WTC11 (cell line): ENCODE measurements at regions not wholly inside any gene's neighbourhood (a gene's known extent, or its start where the extent isn't known, plus 50 kb on each side); places are given as distances from the start of the nearest gene placed in this dataset.

Experiments
- ATAC-seq: fragments of 200-7000 bp; cut with Tn5 transposase; 2 replicates; pipeline ENCODE4 v1.10.0; 2021; ENCODE audit warnings: mild to moderate bottlenecking, moderate library complexity
- CTCF ChIA-PET: fragments of 300-600 bp; sonication (Branson Sonifier 250); formaldehyde crosslinking; loops from one replicate; lab custom pipeline; 2021; ENCODE audit warnings: antibody characterized with exemption; lab: Charles Lee
- POLR2A ChIA-PET: fragments of 350-600 bp; sonication (Branson Sonifier 250); formaldehyde crosslinking; loops from one replicate; lab custom pipeline; 2021; ENCODE audit warnings: antibody characterized with exemption; lab: Charles Lee
- DNase-seq: peaks from one replicate; pipeline ENCODE4 v3.0.0; 2021; ENCODE audit warnings: low spot score
- H3K27ac Mint-ChIP-seq: 2 replicates; pipeline ENCODE4 v1.8.0; 2021; ENCODE audit warnings: mixed read lengths
- H3K27me3 Mint-ChIP-seq: 2 replicates; pipeline ENCODE4 v1.8.0; 2021; ENCODE audit warnings: low read depth, mild to moderate bottlenecking, moderate library complexity, mixed read lengths
- H3K36me3 Mint-ChIP-seq: 2 replicates; pipeline ENCODE4 v1.8.0; 2021; ENCODE audit warnings: mixed read lengths
- H3K4me1 Mint-ChIP-seq: 2 replicates; pipeline ENCODE4 v1.8.0; 2022; ENCODE audit warnings: mixed read lengths
- H3K4me3 Mint-ChIP-seq: 2 replicates; pipeline ENCODE4 v1.8.0; 2021; ENCODE audit warnings: mild to moderate bottlenecking, moderate library complexity, mixed read lengths
- H3K9me3 Mint-ChIP-seq: 2 replicates; pipeline ENCODE4 v1.8.0; 2021; ENCODE audit warnings: mixed read lengths
- FOXK1 ChIP-seq: sonication (generic); formaldehyde crosslinking; IDR thresholded peaks from 2 replicates; pipeline ENCODE4 v1.8.0; 2022; ENCODE audit warnings: mild to moderate bottlenecking, moderate library complexity, missing genetic modification reagents
- MYBL2 ChIP-seq: sonication (generic); formaldehyde crosslinking; IDR thresholded peaks from 2 replicates; pipeline ENCODE4 v1.8.1; 2023; ENCODE audit warnings: mild to moderate bottlenecking, moderate library complexity, missing genetic modification reagents
- NR1H2 ChIP-seq: sonication (generic); formaldehyde crosslinking; IDR thresholded peaks from 2 replicates; pipeline ENCODE4 v1.9.0; 2021; ENCODE audit warnings: mild to moderate bottlenecking, moderate library complexity, missing genetic modification reagents
- PRRX2 ChIP-seq: fragments of 250-450 bp; sonication (Bioruptor Pico); IDR thresholded peaks from 2 replicates; pipeline ENCODE4 v1.8.0; 2021; ENCODE audit warnings: mild to moderate bottlenecking
- TCF7 ChIP-seq: sonication (generic); formaldehyde crosslinking; IDR thresholded peaks from 2 replicates; pipeline ENCODE4 v1.8.0; 2022; ENCODE audit warnings: mild to moderate bottlenecking, low read depth, missing genetic modification reagents, moderate library complexity
- TP53 ChIP-seq: sonication (generic); formaldehyde crosslinking; IDR thresholded peaks from 2 replicates; pipeline ENCODE4 v1.8.1; 2023; ENCODE audit warnings: mild to moderate bottlenecking, missing genetic modification reagents
- ZBTB21 ChIP-seq: sonication (generic); formaldehyde crosslinking; IDR thresholded peaks from 2 replicates; pipeline ENCODE4 v1.8.1; 2023; ENCODE audit warnings: mild to moderate bottlenecking, missing genetic modification reagents, borderline replicate concordance
- ZNF121 ChIP-seq: sonication (generic); formaldehyde crosslinking; IDR thresholded peaks from 2 replicates; pipeline ENCODE4 v1.8.0; 2023; ENCODE audit warnings: missing genetic modification reagents
- ZNF263 ChIP-seq: sonication (generic); formaldehyde crosslinking; IDR thresholded peaks from 2 replicates; pipeline ENCODE4 v1.8.1; 2022; ENCODE audit warnings: low read depth, mild to moderate bottlenecking, moderate library complexity, missing genetic modification reagents
- TF ChIP-seq, protein P1 (sequence below): fragments of 250-450 bp; sonication (Bioruptor Pico); conservative IDR thresholded peaks from 2 replicates; pipeline ENCODE4 v1.9.0; 2021; ENCODE audit warnings: mild to moderate bottlenecking
- TF ChIP-seq, protein P2 (sequence below): fragments of 250-450 bp; sonication (Bioruptor Pico); IDR thresholded peaks from 2 replicates; pipeline ENCODE4 v1.8.0; 2021; ENCODE audit warnings: mild to moderate bottlenecking
- TF ChIP-seq, protein P3 (sequence below): fragments of 250-450 bp; sonication (Bioruptor Pico); IDR thresholded peaks from 2 replicates; pipeline ENCODE4 v1.9.0; 2021; ENCODE audit warnings: moderate library complexity, mild to moderate bottlenecking, inconsistent platforms, borderline replicate concordance
- TF ChIP-seq, protein P4 (sequence below): sonication (generic); formaldehyde crosslinking; IDR thresholded peaks from 2 replicates; pipeline ENCODE4 v1.8.0; 2022; ENCODE audit warnings: mild to moderate bottlenecking, missing genetic modification reagents
- TF ChIP-seq, protein P5 (sequence below): sonication (generic); formaldehyde crosslinking; IDR thresholded peaks from 2 replicates; pipeline ENCODE4 v1.8.1; 2023; ENCODE audit warnings: mild to moderate bottlenecking, missing genetic modification reagents, moderate library complexity

DNA sequence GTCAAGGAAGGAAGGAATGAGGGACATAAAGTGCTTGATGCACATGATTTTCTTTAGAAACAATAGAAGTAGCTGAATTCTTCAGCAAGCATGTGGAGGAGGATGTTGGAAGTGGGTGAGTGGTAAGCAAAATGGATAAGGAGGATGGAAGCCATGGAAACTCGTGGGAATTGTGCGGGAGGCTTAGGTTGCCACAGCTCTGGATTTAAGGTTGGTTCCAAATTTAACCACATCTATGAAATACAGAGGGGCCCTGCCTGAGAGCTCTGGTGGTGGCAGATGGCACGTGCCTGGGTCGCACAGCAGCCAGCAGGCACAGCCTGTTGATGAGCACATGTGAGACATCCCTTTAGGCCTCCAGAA is 284.7 kb downstream of the SMARCA2 start (continued):
- TF ChIP-seq, protein P1, sequence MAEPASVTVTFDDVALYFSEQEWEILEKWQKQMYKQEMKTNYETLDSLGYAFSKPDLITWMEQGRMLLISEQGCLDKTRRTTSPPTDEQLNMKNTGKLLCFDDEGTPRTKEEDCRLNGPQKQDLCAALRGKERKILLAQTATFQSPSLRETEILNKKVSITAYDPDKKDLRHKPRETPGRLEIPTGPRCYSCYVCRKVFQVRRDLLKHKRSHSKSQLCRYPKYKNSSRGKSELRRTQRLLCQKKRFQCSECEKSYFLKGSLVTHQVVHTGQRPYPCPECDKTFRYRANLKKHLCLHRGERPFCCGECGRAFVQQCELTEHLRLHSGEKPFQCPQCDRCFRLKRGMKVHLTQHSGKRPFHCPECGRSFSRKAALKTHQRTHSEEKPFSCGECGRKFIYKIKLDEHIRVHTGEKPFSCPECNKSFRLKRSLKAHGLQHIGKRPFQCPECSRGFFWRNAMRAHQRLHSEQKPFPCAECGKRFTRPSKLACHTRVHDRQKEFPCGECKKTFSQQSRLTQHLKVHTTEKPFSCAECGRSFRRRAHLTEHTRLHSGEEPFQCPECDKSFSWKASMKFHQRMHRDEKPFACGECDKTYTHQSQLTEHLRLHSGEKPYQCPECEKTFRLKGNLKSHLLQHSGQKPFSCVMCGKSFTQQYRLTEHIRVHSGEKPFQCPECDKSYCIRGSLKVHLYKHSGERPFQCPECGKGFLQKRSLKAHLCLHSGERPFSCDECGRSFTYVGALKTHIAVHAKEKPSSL (CRISPR knock-in tag): no peak
- TF ChIP-seq, protein P2, sequence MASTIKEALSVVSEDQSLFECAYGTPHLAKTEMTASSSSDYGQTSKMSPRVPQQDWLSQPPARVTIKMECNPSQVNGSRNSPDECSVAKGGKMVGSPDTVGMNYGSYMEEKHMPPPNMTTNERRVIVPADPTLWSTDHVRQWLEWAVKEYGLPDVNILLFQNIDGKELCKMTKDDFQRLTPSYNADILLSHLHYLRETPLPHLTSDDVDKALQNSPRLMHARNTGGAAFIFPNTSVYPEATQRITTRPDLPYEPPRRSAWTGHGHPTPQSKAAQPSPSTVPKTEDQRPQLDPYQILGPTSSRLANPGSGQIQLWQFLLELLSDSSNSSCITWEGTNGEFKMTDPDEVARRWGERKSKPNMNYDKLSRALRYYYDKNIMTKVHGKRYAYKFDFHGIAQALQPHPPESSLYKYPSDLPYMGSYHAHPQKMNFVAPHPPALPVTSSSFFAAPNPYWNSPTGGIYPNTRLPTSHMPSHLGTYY (CRISPR knock-in tag): no peak
- no peak for TF ChIP-seq ZNF121 (CRISPR knock-in tag)

DNA sequence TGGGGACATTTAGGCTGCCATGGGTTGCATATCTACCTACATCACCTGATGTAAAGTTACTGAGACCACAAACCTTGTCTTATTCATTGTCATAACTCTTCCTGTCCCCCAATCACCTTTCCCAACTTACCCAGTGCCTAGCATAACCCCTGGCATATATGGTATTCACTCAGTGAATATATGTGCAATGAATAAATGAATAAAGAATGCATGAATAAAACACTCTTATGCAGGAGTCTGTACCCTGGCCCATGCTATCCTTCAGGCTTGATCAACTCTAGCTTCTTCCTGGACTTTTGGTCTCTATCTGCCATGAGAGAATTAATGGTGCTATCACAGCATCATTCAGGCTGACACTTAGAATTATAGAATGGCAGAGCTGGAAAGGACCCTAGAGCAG is 285.2 kb downstream of the SMARCA2 start:
- no peak for ATAC-seq
- POLR2A ChIA-PET: no interaction called here
- Mint-ChIP-seq H3K4me1 (no peaks in the 10 kb centered on the region), H3K4me3 (no peak overlapping the region), H3K27ac (no peak overlapping the region), H3K36me3 (peaks cover 34% of the 10 kb centered on the region), H3K27me3 (peaks cover 12% of the 10 kb centered on the region), H3K9me3 (peaks cover 43% of the 10 kb centered on the region)
- no peak for DNase-seq
- CTCF ChIA-PET: no interaction called here
- TF ChIP-seq ZBTB21 (CRISPR knock-in tag): no peak
- no peak for TF ChIP-seq ZNF263
- TF ChIP-seq TP53 (CRISPR knock-in tag): no peak
- TF ChIP-seq MYBL2 (CRISPR knock-in tag): no peak
- TF ChIP-seq, protein P3, sequence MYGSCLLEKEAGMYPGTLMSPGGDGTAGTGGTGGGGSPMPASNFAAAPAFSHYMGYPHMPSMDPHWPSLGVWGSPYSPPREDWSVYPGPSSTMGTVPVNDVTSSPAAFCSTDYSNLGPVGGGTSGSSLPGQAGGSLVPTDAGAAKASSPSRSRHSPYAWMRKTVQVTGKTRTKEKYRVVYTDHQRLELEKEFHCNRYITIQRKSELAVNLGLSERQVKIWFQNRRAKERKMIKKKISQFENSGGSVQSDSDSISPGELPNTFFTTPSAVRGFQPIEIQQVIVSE (CRISPR knock-in tag): no peak

DNA sequence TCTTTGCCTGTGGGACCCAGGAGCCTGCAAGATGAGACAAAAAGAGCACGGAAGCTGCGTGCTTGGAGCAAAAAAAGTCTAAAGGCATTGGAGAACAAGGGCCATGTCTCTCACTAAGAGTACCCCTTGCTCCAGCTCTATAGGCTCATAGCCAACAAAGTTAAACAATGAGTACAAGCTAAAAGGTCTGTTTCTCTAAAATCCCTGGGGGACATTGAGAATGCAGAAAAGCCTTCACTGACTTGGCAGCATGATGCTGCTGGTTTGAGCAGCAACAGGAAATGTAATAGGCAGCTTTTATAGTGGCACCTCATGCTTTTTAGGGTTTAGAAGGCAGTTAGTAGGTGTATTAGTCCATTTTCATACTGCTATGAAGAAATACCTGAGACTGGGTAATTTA is 287.5 kb downstream of the SMARCA2 start:
- H3K4me1 Mint-ChIP-seq: no peaks in the 10 kb centered on the region
- no peak for TF ChIP-seq ZNF263
- TF ChIP-seq, protein P4, sequence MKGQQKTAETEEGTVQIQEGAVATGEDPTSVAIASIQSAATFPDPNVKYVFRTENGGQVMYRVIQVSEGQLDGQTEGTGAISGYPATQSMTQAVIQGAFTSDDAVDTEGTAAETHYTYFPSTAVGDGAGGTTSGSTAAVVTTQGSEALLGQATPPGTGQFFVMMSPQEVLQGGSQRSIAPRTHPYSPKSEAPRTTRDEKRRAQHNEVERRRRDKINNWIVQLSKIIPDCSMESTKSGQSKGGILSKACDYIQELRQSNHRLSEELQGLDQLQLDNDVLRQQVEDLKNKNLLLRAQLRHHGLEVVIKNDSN (CRISPR knock-in tag): no peak
- TF ChIP-seq FOXK1: no peak
- no peak for TF ChIP-seq NR1H2
- TF ChIP-seq, protein P5, sequence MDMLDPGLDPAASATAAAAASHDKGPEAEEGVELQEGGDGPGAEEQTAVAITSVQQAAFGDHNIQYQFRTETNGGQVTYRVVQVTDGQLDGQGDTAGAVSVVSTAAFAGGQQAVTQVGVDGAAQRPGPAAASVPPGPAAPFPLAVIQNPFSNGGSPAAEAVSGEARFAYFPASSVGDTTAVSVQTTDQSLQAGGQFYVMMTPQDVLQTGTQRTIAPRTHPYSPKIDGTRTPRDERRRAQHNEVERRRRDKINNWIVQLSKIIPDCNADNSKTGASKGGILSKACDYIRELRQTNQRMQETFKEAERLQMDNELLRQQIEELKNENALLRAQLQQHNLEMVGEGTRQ (CRISPR knock-in tag): no peak
- no peak for TF ChIP-seq PRRX2 (CRISPR knock-in tag)
- H3K4me3 Mint-ChIP-seq: no peak overlapping the region
- peaks cover 31% of the 10 kb centered on the region for H3K9me3 Mint-ChIP-seq
- H3K36me3 Mint-ChIP-seq: peaks cover 24% of the 10 kb centered on the region
- no peak for ATAC-seq
- CTCF ChIA-PET: no interaction called here
- no peak for DNase-seq
- POLR2A ChIA-PET: no interaction called here
- H3K27me3 Mint-ChIP-seq: peaks cover 9% of the 10 kb centered on the region
- no peak overlapping the region for H3K27ac Mint-ChIP-seq

DNA sequence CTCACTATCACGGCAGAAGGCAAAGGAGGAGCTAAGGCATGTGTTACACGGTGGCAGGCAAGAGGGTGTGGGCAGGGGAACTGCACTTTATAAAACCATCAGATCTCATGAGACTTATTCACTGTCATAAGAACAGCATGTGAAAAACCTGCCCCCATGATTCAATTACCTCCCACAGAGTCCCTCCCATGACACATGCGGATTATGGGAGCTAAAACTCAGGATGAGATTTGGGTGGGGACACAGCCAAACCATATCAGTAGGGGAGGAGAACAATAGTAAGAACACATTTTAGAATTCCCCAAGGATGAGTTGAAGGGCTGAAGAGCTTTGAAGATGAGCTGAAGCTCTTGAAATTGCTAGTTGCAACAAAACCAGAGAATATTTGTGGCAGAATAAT is 287.9 kb downstream of the SMARCA2 start:
- POLR2A ChIA-PET: no interaction called here
- Mint-ChIP-seq H3K9me3 (peaks cover 30% of the 10 kb centered on the region), H3K4me1 (no peaks in the 10 kb centered on the region), H3K27ac (no peak overlapping the region), H3K36me3 (peaks cover 23% of the 10 kb centered on the region), H3K27me3 (peaks cover 9% of the 10 kb centered on the region), H3K4me3 (no peak overlapping the region)
- DNase-seq (no peak), ATAC-seq (no peak)
- CTCF ChIA-PET: no interaction called here
- no peak for TF ChIP-seq TCF7
- TF ChIP-seq, protein P2 (CRISPR knock-in tag): no peak
